GM08714 (cell line): ENCODE measurements at regions not wholly inside any gene's neighbourhood (a gene's known extent, or its start where the extent isn't known, plus 50 kb on each side); places are given as distances from the start of the nearest gene placed in this dataset.
"Not testable (repeated sequence)": the region's sequence is repeated elsewhere in the genome, so short reads cannot be mapped to it uniquely, and the experiment has no call there.

Experiments used
- H3K4me3 ChIP-seq: fragments of 200-500 bp; sonication (Bioruptor generic); 2 replicates; pipeline ENCODE4 v1.5.1; 2014; ENCODE audit warnings: mild to moderate bottlenecking, low read length, inconsistent platforms
- ZNF274 ChIP-seq: IDR thresholded peaks from 2 replicates; pipeline ENCODE4 v1.6.1; 2012; ENCODE audit warnings: mild to moderate bottlenecking, low read depth, low read length

GRCh38 chr20:40282941-40283340 lies 406.1 kb downstream of the MAFB start:
- no peak overlapping the region for H3K4me3 ChIP-seq
- no peak for TF ChIP-seq ZNF274

DNA sequence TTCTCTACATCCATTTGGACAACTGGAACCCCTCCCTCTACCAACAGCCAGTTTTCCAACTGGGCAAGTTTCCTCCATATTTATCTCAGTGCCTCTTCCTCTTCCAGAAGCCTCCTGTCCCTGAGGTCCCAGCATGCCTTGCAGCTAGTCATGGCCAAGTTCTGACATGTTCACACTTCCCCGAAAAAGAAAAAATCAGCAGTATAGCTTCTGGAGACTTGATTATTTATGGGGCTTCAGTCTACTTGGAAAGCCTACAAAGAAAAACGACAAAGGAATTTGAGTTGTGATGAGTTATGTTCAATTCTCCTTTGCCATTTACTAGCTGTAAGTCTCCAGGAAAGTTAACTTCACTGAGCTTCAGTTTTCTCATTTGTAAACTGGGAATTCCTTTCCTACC lies 406.5 kb downstream of the MAFB start:
- H3K4me3 ChIP-seq: no peak overlapping the region
- TF ChIP-seq ZNF274: no peak

DNA sequence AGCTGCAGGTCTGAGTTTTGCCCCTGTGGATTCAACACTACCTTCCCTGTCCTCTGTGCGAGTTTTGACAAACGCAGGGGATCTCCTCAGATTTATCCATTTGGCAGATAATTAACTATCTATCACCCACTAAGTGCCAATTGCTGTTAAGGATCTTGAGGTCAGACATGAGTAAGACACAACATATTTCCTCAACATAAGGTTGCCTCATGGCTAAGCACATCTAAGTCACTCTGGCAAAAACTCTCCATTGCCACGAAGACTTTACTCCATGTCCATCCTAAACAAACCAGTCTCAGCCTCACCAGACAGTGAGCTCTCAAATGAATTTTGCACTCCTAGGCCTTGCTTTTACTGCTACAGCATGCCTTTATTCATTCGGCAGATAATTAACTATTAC lies 408.4 kb downstream of the MAFB start:
- no peak for TF ChIP-seq ZNF274
- no peak overlapping the region for H3K4me3 ChIP-seq

GRCh38 chr20:40279390-40279789 lies 409.6 kb downstream of the MAFB start:
- TF ChIP-seq ZNF274: no peak
- H3K4me3 ChIP-seq: no peak overlapping the region

DNA sequence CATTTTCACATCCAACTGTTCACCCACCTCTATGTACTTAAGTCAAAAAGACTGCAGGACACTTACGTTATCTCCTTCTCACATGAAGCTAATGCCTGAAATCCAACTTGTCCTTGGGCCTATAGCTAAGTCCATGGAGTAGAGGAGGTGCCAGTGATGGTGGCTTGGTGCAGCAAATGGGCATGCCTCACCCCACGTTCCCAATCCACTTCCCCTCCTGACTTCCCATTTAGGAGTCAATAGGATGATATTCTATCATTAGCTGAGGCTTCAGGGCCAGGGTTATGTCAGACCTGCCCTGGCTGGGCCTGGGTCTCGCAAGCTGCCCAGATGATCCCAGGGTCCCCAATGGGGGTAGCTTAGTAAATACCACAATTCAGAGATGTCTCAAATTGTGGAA lies 410.4 kb downstream of the MAFB start:
- no peak overlapping the region for H3K4me3 ChIP-seq
- no peak for TF ChIP-seq ZNF274

GRCh38 chr20:40276301-40276700 lies 412.7 kb downstream of the MAFB start:
- TF ChIP-seq ZNF274: no peak
- H3K4me3 ChIP-seq: no peak overlapping the region

GRCh38 chr20:40275738-40276137 lies 413.3 kb downstream of the MAFB start:
- TF ChIP-seq ZNF274: no peak
- H3K4me3 ChIP-seq: no peak overlapping the region

GRCh38 chr20:40274912-40275533 lies 414.0 kb downstream of the MAFB start:
- no peak overlapping the region for H3K4me3 ChIP-seq
- no peak for TF ChIP-seq ZNF274

DNA sequence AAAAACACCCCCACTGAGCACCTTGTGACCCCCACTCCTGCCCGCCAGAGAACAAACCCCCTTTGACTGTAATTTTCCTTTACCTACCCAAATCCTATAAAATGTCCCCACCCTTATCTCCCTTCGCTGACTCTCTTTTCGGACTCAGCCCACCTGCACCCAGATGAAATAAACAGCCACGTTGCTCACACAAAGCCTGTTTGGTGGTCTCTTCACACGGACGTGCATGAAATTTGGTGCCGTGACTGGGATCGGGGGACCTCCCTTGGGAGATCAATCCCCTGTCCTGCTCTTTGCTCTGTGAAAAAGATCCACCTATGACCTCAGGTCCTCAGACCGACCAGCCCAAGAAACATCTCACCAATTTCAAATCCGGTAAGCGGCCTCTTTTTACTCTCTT lies 419.8 kb downstream of the MAFB start:
- not testable (repeated sequence) for H3K4me3 ChIP-seq

DNA sequence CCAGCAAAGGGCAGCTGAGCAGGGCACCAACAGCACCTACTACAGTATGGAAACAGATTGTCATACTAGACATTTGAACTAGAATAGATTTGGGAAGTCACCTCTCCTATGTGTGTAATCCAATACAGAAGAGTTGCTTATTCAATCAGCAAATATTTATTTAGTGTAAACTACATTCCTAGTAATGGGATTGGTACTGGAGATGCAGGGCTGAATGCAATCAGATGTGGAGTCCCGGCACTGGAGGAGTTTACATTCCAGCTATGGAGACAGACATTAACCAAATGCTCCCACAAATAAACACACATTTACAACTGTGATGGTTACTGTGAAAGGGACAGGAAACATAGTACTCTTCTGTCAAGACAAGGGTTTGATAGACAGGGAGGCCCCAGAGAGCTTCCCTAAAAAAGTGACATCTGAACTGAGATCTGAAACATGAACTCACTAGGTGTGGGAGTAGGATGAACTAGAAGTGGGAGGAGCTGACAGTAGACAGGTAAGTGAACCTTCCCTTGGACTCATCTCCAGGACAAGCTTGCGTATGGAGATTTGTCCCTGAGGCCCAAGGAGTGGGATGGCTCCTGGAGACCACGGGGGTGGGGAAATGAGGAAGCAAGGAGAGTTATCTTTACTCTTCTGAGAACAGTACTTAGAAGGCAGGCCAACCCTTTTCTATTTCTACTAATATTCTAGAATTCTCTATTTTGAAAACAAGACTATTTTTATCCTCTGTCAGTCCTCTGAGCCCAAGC lies 420.5 kb downstream of the MAFB start:
- H3K4me3 ChIP-seq: no peak overlapping the region
- TF ChIP-seq ZNF274: no peak

- no peak for TF ChIP-seq ZNF274
Observed at GRCh38 chr20:40265825-40266533, 423.1 kb downstream of the MAFB start.

GRCh38 chr20:40262219-40262618 lies 426.8 kb downstream of the MAFB start:
- TF ChIP-seq ZNF274: no peak
- H3K4me3 ChIP-seq: no peak overlapping the region

More at GRCh38 chr20:40265825-40266533, 423.1 kb downstream of the MAFB start:
- H3K4me3 ChIP-seq: no peak overlapping the region

- no peak overlapping the region for H3K4me3 ChIP-seq
- no peak for TF ChIP-seq ZNF274
Observed at GRCh38 chr20:40258931-40259330, 430.1 kb downstream of the MAFB start.

GRCh38 chr20:40257763-40258162 lies 431.3 kb downstream of the MAFB start:
- no peak overlapping the region for H3K4me3 ChIP-seq
- no peak for TF ChIP-seq ZNF274

DNA sequence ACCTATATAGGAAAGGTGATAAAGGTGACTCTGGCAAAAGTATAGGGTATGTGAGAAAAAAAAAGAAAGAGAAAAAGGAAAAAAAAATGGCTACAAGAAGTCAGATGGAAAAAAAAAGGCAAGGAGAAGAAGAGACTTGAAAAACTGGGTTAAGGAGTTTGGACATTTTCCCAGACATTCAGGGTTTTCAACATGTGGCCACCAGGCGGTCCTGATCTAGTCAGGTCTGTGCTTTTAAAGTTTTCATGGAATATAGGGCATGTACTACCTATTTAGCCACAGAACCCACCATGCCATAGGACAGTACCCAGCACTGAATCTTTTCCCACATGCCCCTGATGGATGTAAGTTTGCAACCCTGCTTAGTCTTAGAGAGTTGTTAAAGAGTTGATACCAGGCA lies 433.7 kb downstream of the MAFB start:
- TF ChIP-seq ZNF274: no peak
- H3K4me3 ChIP-seq: no peak overlapping the region
